NCI-H2029 treated with DMSO at 0.1 percent for 48 hours (cell line): ENCODE measurements at regions not wholly inside any gene's neighbourhood (a gene's known extent, or its start where the extent isn't known, plus 50 kb on each side); places are given as distances from the start of the nearest gene placed in this dataset.
"Not testable (repeated sequence)": the region's sequence is repeated elsewhere in the genome, so short reads cannot be mapped to it uniquely, and the experiment has no call there.

Source experiments
- DNase-seq: peaks from one replicate; lab custom pipeline; 2025; lab: John Stamatoyannopoulos, UW

- DNase-seq, result no peak
Observed at GRCh38 chr9:94472806-94473360, 82.0 kb upstream of the PCAT7 start.

GRCh38 chr9:94478755-94479730 lies 75.8 kb upstream of the PCAT7 start:
- no peak for DNase-seq

- DNase-seq, result no peak
Observed at GRCh38 chr9:94479757-94480156, 75.1 kb upstream of the PCAT7 start.

GRCh38 chr9:94480205-94480604 lies 74.7 kb upstream of the PCAT7 start:
- DNase-seq, result no peak

- DNase-seq, result no peak
Observed at GRCh38 chr9:94482110-94482509, 72.8 kb upstream of the PCAT7 start.

- DNase-seq, result no peak
Observed at GRCh38 chr9:94490465-94490864, 64.4 kb upstream of the PCAT7 start.

DNA sequence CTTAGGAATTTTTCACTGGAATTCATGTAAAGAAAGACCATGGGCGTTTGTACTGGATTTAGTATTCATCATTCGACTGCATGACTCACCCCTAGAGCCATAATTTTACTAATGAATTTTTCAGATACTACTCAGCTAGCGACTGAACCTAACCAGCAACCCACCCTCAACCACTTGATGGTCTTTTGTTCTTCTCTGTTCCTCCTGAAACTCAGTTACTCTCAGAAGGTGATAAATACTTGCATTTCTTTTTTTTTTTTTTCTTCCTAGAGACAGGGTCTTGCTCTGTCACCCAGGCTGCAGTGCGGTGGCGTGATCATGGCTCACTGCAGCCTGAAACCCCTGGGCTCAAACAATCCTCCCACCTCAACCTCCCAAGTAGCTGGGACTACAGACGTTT lies 62.8 kb upstream of the PCAT7 start:
- not testable (repeated sequence) for DNase-seq

GRCh38 chr9:94498801-94499453 lies 56.0 kb upstream of the PCAT7 start:
- no peak for DNase-seq

DNA sequence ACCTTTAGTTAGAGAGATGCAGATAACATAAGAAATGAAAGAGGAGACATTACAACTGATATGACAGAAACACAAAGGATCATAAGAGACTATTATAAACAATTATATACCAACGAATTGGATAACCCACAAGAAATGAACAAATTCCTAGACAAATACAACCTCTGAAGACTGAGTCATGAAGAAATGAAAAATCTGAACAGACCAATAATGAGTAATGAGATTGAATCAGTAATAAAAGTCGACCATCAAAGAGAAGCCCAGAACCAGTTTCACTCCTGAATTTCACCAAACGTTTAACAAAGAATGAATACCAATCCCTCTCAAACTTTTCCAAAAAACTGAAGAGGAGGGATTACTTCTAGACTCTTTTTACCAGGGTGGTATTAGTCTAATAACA lies 50.5 kb upstream of the PCAT7 start:
- DNase-seq, result no peak
